H4 (cell line): ENCODE measurements at regions not wholly inside any gene's neighbourhood (a gene's known extent, or its start where the extent isn't known, plus 50 kb on each side); places are given as distances from the start of the nearest gene placed in this dataset.
"Not testable (repeated sequence)": the region's sequence is repeated elsewhere in the genome, so short reads cannot be mapped to it uniquely, and the experiment has no call there.

Experiments used
- DNase-seq: peaks from one replicate; pipeline ENCODE4 v3.0.0-alpha.2; 2015; ENCODE audit warnings: low spot score

DNA sequence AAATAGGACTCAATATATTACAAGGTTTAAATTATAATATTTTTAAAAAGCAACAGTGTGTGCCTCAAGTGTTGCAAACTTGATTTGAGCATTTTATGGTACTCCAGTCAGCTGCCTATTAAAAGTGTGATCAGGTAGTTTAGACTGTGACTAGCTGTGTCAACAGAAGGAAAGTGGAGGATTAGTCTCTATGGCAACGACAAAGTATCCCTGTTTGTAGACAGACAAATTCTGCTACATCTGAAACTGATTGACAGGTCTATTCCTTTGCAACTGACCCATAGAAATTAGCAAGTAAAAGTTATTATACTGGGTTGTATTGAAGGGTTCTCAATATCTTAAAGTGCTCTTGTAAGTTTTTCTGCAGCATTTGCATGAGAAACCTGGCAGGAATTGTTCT is 249.8 kb upstream of the ARRDC3 start:
- DNase-seq, result no peak

DNA sequence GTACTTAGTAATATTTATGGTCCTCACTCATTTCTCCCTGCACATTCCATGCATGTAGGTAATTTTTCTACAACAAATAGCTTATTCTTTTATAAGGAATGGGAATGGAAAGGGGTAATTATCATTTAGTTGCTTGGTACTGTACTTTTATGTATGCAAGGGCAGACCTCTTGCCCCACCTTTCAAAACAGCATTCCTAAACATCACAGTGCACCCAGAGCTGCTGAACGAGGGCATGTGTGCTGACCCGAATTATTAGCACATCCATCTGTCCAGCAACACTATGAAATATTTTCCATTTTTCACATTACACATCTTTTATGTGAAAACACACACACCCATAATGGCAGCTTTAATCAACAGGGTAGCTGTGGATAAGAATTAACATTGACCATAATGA is 228.6 kb upstream of the ARRDC3 start:
- no peak for DNase-seq

DNA sequence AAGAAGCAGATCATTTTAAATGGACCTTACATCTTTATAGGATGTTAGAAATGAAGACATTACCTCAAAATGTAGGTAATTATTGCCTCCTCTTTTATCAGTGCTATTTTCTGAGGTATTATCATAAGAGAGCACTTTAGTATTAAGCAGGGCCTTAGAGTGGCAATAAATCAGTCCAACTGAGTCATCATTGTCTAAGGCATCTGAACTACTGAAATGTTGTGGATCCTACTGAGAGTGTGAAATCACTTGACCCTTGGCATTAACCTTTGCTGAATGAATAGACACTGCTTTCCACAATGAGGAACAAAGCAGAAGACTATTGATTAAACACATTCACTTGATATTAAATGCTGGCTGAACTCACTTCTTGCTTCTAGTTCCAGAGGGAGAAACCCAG is 224.6 kb upstream of the ARRDC3 start:
- DNase-seq, result no peak

DNA sequence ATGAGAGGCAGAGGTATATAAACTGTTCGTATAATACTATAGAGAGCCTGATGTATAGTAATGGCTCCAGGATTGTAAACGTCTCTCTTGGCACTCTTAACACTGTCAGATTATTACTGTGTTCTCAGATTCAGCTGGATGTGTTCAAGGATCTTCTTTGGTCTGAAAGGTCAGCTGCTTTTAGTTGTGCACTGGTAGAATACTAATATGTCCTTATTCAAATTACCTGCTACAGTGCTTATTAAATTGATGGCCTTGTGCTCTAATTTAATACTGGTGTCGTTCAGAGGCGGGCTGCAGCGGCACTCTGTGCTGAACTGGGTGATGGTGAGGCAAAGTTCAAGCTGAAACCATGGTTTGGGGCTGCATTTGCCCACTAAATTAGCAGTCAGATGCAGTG is 216.7 kb upstream of the ARRDC3 start:
- no peak for DNase-seq

DNA sequence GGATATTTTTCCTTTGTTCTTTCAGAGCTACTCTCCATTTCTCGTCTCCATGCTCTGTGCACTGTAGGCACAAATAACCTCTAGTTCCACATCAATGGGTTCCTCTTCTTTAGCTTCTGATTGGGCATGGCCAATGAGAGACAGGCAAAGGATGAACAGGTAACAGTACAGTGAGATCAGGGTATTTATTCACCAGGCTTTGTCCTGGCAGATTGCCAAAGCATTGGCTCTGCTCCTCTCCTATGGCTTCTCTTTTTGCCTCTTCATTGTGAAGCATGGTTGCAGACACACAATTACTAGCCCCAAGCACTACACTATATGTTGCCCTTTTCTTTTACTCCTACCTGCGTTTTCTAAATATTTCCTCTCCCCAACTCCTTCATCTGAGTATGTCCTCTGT is 215.1 kb upstream of the ARRDC3 start:
- no peak for DNase-seq

DNA sequence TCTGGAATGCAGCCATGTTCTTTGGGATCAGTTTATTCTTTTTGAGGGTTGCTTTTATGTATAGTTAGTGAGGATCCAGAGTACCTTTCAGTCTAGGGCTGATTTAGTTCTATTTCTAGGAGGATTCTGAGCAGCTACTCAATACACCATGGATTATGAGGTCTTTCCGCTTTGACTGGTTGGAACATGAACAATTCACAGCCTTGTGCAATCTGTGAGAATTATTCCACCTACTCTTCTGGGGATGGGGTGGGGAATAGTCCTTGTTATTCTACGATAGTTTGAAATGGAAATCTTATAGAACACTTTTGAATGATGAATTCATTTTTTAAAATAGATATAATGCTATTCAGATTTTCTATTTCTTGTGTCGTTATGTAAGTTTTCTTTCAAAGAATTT is 212.3 kb upstream of the ARRDC3 start:
- DNase-seq, result no peak

DNA sequence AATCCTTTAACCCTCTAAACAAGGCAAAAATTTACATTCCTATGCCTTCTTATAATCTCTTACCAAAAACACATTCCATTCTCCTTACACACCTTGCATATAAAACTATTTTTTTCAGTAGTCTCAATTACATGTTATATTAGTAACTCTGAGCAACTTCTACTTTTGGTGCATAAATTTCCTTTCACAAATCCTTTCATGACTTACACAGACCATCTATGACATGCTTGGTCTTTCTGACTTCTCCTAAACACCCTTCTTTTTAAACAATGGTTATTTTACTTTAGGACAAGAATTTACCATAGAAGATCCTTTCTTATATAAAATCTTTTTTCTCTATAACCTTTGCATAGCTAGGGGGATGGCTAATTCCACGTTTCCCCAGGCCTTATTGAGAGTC is 208.0 kb upstream of the ARRDC3 start:
- DNase-seq, result no peak

DNA sequence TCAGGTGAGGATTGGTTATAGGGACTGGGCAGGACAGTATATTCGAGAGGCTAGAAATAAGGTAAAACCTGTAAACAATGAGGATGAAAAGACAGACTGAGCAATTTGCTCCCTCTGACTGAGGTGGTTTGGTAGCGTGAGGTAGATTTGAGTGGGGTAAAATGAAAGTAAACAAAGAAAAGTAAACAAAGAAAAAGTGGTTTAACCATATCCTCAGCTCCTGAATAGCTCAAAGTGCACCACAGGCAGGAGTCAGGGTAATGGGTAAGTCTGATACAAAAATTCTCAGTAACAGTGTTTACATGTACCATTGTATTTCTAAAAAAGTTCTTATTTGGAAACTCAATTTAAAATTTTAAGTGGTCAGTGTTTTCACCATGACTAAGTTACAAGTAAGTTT is 203.1 kb upstream of the ARRDC3 start:
- DNase-seq, result peak; percentile 31

DNA sequence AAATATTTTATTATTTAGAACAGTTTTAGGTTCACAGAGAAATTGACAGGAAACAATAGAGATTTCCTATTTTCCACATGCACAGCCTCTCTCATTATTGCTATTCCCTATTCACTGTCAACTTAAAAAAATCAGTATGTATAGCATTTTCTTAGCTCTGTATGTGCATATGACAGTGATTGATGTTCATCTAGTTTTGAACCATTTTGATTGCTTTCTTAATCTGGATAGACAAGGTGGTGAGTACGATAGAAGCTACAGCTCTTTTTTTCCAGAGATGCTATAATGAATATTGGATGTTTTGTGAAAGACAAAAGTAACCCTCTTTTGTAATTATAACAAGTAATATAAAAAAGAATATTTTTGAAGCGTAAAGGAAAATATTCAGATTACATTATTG is 201.2 kb upstream of the ARRDC3 start:
- no peak for DNase-seq

DNA sequence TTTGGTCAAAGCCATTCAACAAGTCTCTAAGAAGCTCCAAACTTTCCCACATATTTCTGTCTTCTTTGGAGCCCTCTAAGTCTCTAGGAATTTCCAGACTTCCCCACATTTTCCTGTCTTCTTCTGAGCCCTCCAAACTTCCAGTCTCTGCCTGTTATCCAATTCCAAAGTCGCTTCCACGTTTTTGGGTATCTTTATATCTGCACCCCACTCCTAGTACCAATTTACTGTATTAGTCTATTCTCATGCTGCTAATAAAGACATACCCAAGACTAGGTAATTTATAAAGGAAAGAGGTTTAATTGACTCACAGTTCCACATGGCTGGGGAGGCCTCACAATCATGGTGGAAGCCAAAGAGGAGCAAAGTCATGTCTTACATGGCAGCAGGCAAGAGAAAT is 182.9 kb upstream of the ARRDC3 start:
- not testable (repeated sequence) for DNase-seq

DNA sequence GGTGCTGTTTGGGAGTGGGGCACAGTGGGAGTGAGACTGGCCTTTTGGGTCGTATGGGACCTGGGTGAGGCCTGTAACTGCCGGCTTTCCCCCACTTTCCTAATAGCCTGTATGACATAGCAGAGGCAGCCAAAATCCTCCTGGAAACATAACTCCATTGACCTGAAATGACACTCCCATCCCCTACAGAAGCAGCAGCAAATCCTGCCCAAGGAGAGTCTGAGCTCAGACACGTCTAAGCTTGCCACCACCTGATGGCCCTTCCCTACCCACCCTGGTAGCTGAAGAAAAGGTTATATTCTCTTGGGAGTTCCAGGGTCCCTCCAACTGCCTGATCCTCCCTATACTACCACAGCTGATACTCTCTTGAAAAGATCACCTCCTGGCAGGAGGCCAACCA is 179.8 kb upstream of the ARRDC3 start:
- no peak for DNase-seq

DNA sequence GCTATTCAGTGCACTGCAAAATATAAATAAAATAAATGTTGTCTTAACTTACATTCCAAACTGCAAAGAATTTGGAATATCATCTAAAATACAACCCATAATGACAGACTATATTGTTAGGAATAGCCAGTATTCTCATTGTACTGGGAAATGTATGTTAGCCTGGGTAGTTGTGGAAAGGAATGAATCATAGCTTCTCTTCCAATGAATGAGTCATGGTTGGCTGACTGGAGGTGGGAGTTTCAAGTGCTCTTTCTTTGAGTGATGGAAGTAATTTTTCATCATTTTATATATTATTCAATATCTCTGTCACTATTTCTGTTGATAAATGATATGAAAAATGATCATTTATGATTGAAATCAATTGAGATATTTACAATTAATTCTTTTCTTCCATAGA is 158.6 kb upstream of the ARRDC3 start:
- no peak for DNase-seq

DNA sequence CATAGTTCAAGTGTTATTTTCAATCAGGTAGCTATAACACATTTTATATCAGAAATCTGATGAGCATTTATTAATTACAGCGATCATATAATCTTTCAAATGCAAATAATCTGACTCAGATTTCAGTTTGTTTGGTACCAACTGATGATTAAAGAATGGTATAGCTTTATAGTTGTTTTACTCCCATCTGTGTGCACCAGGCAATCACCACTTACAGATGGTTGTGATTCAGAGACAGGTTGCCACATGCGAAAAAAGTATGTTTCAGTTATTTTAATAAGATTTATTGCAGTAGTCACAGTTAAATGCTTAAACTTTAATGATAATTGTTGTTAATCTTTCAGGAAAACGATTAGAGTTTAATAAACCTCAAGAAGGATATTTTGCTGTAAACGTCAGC is 155.1 kb upstream of the ARRDC3 start:
- no peak for DNase-seq

DNA sequence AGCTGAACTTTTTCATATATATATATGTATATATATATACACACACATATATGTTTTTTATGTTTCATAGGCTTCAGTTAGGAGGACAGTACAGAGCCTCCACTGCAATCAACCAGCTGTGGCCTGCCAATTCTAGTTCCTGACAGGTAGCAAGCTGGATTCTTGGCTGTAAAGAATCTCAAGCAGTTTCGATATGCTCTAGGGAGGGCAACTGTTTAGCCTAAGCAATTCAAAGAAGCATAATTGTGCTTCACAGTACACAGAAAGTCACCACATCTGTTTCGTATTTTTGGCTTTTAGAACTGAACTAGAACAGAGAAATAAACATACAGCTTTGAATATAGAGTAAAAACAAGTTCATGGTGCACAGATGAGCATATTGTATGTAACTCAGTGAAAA is 152.4 kb upstream of the ARRDC3 start:
- no peak for DNase-seq

DNA sequence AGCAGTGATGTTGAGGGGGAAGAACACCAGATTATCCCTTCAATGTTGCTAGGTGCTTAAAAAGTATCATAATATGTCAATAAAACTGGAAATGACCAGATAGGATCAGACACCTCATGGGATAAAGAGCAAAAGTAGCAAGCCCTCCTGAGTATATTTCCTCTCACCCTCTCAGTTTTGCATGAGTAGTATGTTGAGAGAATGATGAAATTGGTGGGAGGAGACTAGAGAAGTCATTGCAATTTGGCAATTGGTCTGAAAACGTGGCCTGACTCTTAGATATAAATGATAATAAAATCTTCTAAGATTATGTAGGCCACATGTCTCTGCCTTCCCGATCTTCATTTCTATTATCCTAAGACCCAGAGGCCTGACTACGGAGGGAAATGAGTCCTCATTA is 151.2 kb upstream of the ARRDC3 start:
- DNase-seq, result no peak

DNA sequence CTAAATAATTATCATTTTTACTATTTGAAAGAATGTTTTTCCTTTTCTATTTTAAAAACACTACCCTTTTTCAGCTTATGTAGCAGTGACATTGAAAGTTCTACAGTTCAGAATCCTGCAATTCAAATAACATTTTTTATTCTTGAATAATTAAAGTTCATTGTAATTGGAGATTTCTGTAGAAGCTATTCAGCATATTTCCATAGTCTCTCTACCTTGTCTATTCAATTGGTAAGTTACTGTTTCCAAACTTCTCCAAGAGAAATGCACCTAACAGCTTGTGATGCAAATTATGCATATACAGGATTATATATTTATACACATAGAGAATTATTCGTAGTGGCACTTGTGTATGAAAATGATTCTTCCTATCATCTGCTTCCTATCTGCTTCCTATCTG is 149.7 kb upstream of the ARRDC3 start:
- DNase-seq, result no peak

DNA sequence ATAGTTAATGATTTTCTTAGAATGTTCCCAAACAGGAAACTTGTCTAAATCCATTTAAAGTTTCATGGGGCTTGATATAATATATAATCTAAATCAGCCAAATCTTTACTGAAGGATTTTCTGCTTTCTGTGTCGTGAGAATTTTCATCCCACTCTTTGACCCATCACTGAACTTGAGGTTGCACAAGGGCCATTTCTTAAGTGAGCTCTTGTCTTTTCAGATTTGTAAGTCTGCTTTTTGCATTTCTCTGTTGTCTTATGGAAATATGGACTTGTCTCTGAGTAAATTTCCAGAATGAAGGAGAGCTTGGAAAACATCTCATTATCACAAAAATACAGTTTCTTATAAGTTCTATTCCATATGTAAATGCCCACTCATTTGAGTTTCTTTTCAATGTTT is 149.2 kb upstream of the ARRDC3 start:
- DNase-seq, result no peak

DNA sequence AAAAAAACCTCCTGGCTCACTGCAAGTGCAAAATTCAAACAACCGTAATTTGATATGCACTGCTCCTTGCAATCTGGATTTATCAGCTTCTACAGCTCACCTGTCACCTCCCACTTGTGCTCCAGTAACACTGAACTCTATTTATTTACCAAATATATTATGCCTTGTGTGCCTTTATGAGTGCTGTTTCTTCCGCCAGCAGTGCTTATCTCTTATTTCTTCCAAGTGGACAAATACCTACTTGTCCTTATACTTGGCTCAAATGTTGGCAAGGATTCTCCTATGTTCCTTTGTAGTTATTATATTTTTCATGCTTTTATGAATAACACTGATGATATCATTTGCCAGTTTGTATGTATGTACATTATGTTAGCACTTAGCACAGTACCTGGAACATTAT is 145.7 kb upstream of the ARRDC3 start:
- no peak for DNase-seq

DNA sequence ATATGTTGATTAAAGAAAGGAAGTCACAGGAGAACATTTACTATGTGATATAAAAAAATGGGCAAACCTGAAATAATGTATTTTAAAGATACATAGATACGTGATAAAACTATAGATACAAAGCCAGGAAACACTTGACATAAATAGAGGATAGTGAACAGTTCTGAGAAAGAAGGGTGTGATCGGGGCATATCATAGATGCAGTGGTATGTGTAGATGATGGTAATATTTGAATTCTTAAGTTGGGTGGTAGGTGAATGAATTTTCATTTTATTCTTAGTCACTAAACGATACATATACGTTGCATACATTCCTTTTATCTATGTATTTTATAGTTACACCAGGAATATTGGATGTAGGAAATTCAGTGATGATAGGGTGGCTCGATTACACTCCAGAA is 138.7 kb upstream of the ARRDC3 start:
- DNase-seq, result no peak

DNA sequence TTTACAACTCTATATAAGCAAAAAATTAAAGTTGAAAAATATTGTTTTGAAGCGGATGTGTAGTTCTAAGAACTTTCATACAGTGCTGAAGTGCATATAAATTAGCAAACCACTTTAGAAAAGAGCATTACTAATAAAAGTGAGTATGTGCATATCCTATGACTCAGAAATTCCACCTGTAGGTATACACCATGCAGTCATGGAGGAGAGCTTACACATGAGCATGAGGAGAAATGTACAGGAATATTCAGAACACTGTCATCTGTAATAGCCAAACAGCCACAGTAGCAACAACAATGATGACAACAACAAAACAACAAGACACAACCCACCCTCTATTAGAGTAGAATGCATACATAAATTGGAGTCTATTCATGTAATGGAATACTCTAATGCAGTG is 138.2 kb upstream of the ARRDC3 start:
- DNase-seq, result no peak

DNA sequence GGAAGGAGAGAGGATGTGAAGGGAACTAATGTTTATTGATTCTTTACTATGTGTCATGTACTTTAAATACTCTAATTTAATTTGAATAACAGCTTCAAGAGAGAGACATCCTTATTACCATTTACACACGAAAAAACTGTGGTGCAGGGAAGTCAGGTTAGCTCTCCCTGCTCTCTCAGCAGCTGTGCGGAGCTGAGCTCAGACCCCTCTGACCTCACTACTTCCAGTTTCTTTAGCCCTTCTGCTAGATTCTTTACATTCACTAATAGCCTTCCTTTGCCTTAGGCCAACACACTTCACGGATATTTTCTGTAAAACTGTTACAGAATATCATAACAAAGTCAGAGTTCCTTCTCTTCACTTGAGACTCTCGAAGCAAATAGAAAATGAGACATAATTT is 131.3 kb upstream of the ARRDC3 start:
- DNase-seq, result no peak

DNA sequence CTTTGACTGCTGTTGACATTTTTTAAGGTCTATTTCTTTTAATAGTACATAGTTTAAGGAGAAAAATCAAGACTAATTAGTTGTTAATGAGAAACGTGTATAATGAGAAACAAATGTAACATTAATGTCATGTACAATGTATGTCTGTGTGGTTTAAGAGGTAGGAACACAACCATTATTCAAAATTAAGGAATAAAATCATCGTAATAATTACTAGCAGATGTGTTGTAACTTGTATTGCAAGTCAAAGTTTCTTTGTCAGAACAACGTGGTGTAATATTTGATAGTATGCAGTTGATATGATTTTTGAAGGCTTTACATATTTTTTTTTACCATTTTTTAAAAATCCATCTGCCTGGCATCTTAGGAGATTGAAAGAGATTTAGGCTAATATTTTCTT is 120.2 kb upstream of the ARRDC3 start:
- DNase-seq, result no peak

DNA sequence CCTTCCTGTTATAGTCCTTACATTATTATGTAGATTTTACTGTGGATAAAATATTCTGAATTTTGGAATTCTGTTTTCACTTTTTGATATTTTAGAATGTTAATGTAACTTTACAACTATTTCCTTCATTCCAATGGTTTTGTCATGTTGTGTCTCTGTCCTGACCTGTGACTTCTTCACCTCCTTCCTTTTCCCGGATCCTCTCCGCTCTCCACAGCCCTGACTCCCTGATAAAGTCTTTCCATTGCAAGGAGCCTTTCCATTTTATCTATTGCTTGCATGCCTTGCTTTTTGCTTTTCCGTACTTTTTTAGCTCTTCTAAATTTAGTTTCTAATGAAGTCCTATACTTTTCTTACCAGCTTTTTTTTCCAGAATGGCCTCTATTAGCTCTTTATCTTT is 117.6 kb upstream of the ARRDC3 start:
- no peak for DNase-seq

DNA sequence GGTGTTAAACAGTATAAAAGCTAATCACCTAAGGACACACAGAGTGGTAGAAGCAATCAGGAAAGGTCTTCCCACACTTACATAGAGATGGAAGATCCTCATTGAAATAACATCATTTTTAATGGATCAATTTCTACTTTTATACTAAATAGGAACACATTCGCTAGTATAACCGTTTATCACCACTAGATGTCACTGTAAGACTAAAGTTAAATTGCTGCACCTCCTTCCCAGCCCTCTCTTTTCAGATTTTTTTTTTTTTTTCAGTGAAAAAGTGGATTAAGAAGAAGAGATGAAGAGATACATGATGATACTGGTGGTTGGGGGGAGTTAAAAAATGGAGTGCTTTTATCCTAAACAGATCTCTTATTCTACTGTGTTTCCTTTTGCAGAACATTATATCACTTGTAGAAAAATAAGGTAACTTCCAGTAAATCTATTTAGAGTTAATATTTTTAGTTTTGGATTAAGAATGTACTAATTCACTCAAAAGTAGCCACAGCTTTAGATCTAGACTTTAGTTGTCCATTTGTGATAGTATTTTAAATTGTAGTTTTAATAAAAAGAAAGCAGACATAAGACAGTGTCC is 116.9 kb upstream of the ARRDC3 start:
- DNase-seq, result peak; percentile 53

DNA sequence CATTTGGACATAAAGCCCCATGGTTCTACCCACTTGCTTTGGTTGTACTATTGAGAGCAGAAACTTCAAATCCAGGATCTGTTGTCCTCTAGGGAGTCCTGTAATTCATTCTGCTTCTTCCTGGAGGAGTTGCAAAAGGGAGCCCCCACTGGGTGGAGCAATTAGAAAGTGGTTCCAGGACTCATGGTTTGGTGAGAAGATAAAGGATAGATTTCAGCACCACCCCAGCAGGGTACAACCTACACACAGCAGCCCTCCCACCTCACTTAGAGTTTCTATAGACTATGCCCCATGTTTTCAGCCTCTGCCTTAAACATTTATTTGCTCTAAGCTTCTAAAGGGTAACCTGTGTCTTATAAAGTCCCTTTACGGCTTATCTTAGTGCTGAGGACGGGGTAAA is 112.6 kb upstream of the ARRDC3 start:
- DNase-seq, result no peak
